ENCODE measurements at regions not wholly inside any gene's neighbourhood (a gene's known extent, or its start where the extent isn't known, plus 50 kb on each side); places are given as distances from the start of the nearest gene placed in this dataset.

- no peak for DNase-seq (ENCODE audit: low read depth)
Observed at GRCh38 chrX:98523026-98523425, 1639.3 kb downstream of the RPA4 start.

DNA sequence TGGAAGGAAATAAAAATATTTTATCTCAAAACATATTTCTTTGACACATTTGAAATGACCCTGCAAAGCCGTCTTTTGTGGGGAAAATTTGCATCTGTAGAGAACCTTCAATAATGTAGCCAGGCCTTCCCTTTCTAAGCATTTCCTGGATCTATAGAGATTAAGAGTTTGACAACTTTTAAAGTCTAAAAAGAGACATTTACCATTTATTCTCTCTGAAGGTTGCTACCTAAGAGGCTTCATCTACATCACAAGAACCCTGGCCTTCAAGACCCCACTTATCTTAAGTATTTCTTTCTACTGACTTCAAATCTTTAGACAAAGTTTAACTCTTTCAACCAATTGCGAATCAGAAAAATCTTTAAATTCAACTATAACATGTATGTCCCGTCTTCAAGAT, 1639.8 kb downstream of the RPA4 start:
- no peak for DNase-seq (ENCODE audit: low read depth)

- DNase-seq (ENCODE audit: low read depth) = no peak
Observed at GRCh38 chrX:98548519-98548918, 1664.8 kb downstream of the RPA4 start.

DNA sequence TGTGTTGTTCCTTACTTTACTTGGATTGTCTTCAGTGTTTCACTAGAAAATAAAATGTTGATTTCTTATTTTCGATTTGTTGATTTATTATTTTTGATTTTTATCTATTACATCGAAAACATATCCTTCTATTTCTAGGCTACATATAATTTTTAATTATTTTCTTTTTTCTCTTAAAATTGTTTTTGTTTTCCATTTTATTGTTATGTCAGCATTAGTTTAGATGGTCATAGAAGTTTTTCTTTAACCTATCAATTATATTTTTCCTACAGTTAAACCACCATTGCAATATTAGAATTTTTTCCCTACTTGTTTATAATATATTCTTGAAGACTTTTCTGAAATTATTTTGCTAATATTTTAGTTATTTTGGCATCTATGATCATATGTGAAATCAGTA, 1685.1 kb downstream of the RPA4 start:
- no peak for DNase-seq (ENCODE audit: low read depth)

DNA sequence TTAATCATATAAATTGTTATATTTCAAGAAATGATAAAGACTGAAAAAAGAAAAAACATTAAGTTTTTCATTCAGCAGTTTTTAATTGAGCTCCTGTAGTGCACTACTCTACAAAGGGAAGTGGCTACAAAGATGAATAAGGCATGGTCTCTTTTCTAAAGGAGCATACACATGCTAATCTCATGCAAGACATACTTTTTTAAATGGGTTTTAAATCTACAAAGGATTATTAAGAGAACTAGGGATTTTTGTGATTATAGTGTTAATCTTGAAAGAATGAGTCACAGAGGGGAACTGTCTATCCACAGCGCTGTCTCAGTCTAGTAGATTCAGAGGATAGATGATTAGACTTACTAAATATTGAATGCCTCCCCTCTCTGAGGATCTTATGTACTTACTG, 1722.2 kb downstream of the RPA4 start:
- no peak for DNase-seq (ENCODE audit: low read depth)

DNA sequence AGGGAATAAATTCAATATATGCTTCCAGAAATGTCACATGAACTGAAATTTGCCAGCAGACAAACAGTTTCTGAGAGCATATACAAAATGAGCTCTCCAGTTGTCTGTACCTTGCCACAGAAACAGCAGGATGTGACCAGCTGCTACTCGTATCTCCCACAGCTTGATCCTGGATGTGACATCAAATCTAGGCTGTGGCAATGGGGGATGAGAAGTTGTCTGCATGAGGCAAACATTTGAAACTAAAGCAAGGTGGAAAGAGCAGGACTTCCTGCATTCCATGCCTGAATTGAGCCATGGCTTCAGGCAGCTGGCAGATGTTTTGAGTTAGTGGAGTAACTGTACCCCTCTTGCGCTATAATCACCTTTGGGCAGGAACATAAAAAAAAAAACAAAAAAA, 1724.0 kb downstream of the RPA4 start:
- no peak for DNase-seq (ENCODE audit: low read depth)

- no peak for DNase-seq (ENCODE audit: low read depth)
Observed at GRCh38 chrX:98627645-98628044, 1743.9 kb downstream of the RPA4 start.

- no peak for DNase-seq (ENCODE audit: low read depth)
Observed at GRCh38 chrX:98637451-98637850, 1753.7 kb downstream of the RPA4 start.

- no peak for DNase-seq (ENCODE audit: low read depth)
Observed at GRCh38 chrX:98646351-98646750, 1762.6 kb downstream of the RPA4 start.

GRCh38 chrX:98654565-98654964, 1755.5 kb downstream of the PCDH19 start:
- no peak for DNase-seq (ENCODE audit: low read depth)

Data from myocyte (in vitro differentiated cells).